Fibroblast of pulmonary artery (primary cell): ENCODE measurements at regions not wholly inside any gene's neighbourhood (a gene's known extent, or its start where the extent isn't known, plus 50 kb on each side); places are given as distances from the start of the nearest gene placed in this dataset.
A peak's percentile ranks its signal among the peaks of the same experiment; 100 is the strongest.

Source experiments
- DNase-seq: peaks from one replicate; pipeline ENCODE4 v3.0.0-alpha.2; 2010; ENCODE audit warnings: low read depth
- H3K4me3 ChIP-seq: replicated peaks from 2 replicates; pipeline ENCODE4 v1.5.1; 2011; ENCODE audit warnings: low read depth, mild to moderate bottlenecking, control low read depth, low read length, moderate library complexity
- CTCF ChIP-seq: IDR thresholded peaks from 2 replicates; pipeline ENCODE4 v1.5.1; 2011; ENCODE audit warnings: mild to moderate bottlenecking, control low read depth, low read length, inconsistent platforms; ENCODE audit errors: missing control alignments

DNA sequence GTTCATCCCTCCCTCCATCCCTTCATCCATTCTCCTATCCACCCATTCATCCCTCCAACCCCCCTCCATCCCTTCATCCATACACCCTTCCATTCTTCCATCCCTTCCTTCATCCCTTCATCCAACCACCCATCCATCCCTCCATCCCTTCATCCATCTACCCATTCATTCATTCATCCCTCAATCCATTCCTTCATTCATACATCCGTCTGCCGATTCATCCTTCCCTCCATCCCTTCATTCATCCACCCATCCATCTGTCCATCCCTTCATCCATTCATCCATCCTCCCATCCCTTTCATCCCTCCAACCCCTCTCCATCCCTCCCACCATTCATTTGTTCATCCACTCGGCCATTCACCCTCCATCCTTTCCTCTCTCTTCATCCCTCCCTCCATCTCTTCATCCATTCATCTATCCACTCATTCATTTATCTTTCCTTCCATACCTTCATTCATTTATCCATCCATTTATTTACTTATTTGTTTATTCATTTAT lies 95.7 kb downstream of the FOXL1 start:
- no peak for DNase-seq
- no peak overlapping the region for H3K4me3 ChIP-seq
- TF ChIP-seq CTCF: no peak

GRCh38 chr16:86676254-86676670 lies 97.9 kb downstream of the FOXL1 start:
- no peak for TF ChIP-seq CTCF
- H3K4me3 ChIP-seq: no peak overlapping the region
- DNase-seq: peak; percentile 53

DNA sequence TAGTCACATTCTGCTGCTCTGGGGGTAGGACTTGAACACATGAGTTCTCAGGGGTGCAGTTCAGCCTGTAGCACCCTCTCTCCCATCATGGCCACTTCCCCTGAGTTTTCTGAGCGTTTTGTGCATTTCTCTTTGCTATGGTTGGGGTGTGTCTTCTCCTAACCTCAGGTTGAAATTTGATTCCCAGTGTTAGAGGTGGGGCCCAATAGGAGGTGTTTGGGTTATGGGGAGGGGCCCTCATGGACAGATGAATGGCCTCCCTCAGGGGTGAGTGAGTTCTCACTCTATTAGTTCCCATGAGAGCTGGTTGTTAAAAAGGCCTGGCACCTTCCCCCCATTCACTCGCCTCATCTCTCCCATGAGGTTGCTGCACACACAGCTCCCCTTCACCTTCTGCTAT lies 101.1 kb downstream of the FOXL1 start:
- DNase-seq: no peak
- TF ChIP-seq CTCF: no peak
- H3K4me3 ChIP-seq: no peak overlapping the region

- DNase-seq: peak; percentile 82
- H3K4me3 ChIP-seq: no peak overlapping the region
- no peak for TF ChIP-seq CTCF
Measured at GRCh38 chr16:86680162-86680561, 101.8 kb downstream of the FOXL1 start.

- no peak for DNase-seq
- TF ChIP-seq CTCF: no peak
- H3K4me3 ChIP-seq: no peak overlapping the region
Measured at GRCh38 chr16:86680661-86681030, 102.3 kb downstream of the FOXL1 start.

- no peak overlapping the region for H3K4me3 ChIP-seq
- no peak for TF ChIP-seq CTCF
- peak; percentile 32 for DNase-seq
Measured at GRCh38 chr16:86681031-86681756, 102.8 kb downstream of the FOXL1 start.

DNA sequence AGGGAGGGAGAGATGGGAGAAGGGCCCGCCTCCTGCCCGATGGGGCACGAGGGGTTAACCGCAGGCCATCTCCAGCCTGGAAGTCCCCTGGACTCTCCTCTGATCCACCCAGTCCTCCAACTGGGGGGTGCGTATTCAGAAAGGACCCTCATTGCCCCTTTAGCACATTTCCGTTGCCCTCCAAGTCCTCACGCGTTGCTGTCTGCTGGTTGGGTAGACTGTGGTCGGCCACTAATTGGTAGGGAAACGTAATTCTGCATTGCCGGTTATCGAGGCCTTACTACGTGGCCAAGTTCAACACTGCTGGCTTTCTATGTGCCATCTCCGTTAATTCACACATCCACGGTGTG lies 103.4 kb downstream of the FOXL1 start:
- TF ChIP-seq CTCF: no peak
- no peak overlapping the region for H3K4me3 ChIP-seq
- no peak for DNase-seq
